ENCODE measurements at regions not wholly inside any gene's neighbourhood (a gene's known extent, or its start where the extent isn't known, plus 50 kb on each side); places are given as distances from the start of the nearest gene placed in this dataset.
A peak's percentile ranks its signal among the peaks of the same experiment; 100 is the strongest.

- no peak for TF ChIP-seq CTCF (IDR thresholded peaks at IDR 0.05; ENCODE audit: insufficient read depth, low read depth, low read length)
- H3K4me3 ChIP-seq (ENCODE audit: low read depth, low read length), result peak overlapping the region; percentile 76
- DNase-seq (ENCODE audit: low read depth), result peak; percentile 84
Observed at GRCh38 chr1:65066766-65067490, 81.1 kb upstream of the AK4 start.

GRCh38 chr1:65067491-65068201 is 80.4 kb upstream of the AK4 start:
- peak overlapping the region; percentile 76 for H3K4me3 ChIP-seq (ENCODE audit: low read depth, low read length)
- TF ChIP-seq CTCF (IDR thresholded peaks at IDR 0.05; ENCODE audit: insufficient read depth, low read depth, low read length), result no peak
- DNase-seq (ENCODE audit: low read depth), result peak; percentile 71

- H3K4me3 ChIP-seq (ENCODE audit: low read depth, low read length), result peak overlapping the region; percentile 76
- DNase-seq (ENCODE audit: low read depth), result peak; percentile 41
- TF ChIP-seq CTCF (IDR thresholded peaks at IDR 0.05; ENCODE audit: insufficient read depth, low read depth, low read length), result no peak
Observed at GRCh38 chr1:65068202-65069010, 79.6 kb upstream of the AK4 start.

GRCh38 chr1:65069011-65069565 is 78.9 kb upstream of the AK4 start:
- DNase-seq (ENCODE audit: low read depth), result no peak
- no peak for TF ChIP-seq CTCF (IDR thresholded peaks at IDR 0.05; ENCODE audit: insufficient read depth, low read depth, low read length)
- H3K4me3 ChIP-seq (ENCODE audit: low read depth, low read length), result peak overlapping the region; percentile 76

- DNase-seq (ENCODE audit: low read depth), result no peak
- TF ChIP-seq CTCF (IDR thresholded peaks at IDR 0.05; ENCODE audit: insufficient read depth, low read depth, low read length), result no peak
- no peak overlapping the region for H3K4me3 ChIP-seq (ENCODE audit: low read depth, low read length)
Observed at GRCh38 chr1:65072845-65073244, 75.2 kb upstream of the AK4 start.

- TF ChIP-seq CTCF (IDR thresholded peaks at IDR 0.05; ENCODE audit: insufficient read depth, low read depth, low read length), result peak; percentile 85
- H3K4me3 ChIP-seq (ENCODE audit: low read depth, low read length), result no peak overlapping the region
- DNase-seq (ENCODE audit: low read depth), result peak; percentile 71
Observed at GRCh38 chr1:65075123-65075976, 72.7 kb upstream of the AK4 start.

Data from fibroblast of villous mesenchyme (primary cell).